ENCODE measurements at regions not wholly inside any gene's neighbourhood (a gene's known extent, or its start where the extent isn't known, plus 50 kb on each side); places are given as distances from the start of the nearest gene placed in this dataset.

- TF ChIP-seq, protein P1, sequence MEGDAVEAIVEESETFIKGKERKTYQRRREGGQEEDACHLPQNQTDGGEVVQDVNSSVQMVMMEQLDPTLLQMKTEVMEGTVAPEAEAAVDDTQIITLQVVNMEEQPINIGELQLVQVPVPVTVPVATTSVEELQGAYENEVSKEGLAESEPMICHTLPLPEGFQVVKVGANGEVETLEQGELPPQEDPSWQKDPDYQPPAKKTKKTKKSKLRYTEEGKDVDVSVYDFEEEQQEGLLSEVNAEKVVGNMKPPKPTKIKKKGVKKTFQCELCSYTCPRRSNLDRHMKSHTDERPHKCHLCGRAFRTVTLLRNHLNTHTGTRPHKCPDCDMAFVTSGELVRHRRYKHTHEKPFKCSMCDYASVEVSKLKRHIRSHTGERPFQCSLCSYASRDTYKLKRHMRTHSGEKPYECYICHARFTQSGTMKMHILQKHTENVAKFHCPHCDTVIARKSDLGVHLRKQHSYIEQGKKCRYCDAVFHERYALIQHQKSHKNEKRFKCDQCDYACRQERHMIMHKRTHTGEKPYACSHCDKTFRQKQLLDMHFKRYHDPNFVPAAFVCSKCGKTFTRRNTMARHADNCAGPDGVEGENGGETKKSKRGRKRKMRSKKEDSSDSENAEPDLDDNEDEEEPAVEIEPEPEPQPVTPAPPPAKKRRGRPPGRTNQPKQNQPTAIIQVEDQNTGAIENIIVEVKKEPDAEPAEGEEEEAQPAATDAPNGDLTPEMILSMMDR (IDR thresholded peaks at IDR 0.05): no peak
- TF ChIP-seq POLR2A (IDR thresholded peaks at IDR 0.05): no peak
Observed at GRCh38 chr17:74098136-74099024, 105.1 kb upstream of the RPL38 start.

All from right lobe of liver (tissue), 4 donors.